ENCODE measurements at regions not wholly inside any gene's neighbourhood (a gene's known extent, or its start where the extent isn't known, plus 50 kb on each side); places are given as distances from the start of the nearest gene placed in this dataset.

DNA sequence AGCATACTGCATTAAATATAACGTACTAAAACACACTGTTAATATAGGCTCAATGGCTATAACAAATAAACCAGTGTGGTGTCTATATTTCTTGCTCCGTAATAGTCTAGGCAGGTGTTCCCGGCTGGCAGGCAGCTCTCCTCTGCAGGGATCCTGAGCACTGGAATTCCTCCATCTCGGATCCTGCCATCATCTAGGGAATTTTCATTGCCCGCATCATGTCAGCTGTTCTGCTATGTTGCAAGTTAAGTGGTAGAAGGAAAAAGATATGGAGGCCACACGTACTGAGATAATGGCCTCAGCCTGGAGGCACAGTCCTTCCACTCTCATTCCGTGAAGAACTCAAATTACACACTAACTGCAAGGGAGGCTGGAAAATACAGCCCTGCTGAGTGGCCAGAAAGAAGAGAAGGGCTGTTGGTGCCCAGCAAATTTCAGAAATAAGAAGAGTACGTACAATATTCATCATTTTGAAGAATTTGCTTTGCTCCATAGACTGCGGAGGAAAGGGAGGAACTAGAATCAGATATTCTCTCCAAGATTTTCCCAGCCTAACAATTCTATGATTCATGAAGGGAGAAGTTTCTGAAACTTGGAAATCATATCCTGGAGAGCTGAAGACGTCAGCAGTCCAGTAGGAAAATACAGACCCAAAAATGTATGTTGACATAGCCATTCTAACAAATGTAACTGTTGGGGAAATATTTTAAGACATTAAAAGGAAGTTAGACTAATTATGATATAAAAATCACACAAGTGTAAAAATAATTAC lies 263.3 kb downstream of the MRPL39 start (continued):
- TF ChIP-seq REST (IDR thresholded peaks at IDR 0.05) (no peak), HNF4A (conservative IDR thresholded peaks at IDR 0.05) (no peak), JUND (IDR thresholded peaks at IDR 0.05) (no peak), FOXA2 (IDR thresholded peaks at IDR 0.05) (no peak), YY1 (IDR thresholded peaks at IDR 0.05) (no peak)

GRCh38 chr21:25342816-25343215 lies 264.5 kb downstream of the MRPL39 start:
- H3K9me3 ChIP-seq (ENCODE audit: control insufficient read depth in 4 of 4, low read length in 3 of 4): no peaks in the 10 kb centered on the region
- no peak overlapping the region for H3K9ac ChIP-seq (ENCODE audit: low read depth in 1 of 2, low read length in 2 of 2)
- H3K4me1 ChIP-seq (ENCODE audit: control insufficient read depth in 4 of 4, insufficient read depth in 4 of 4, low read length in 3 of 4): no peaks in the 10 kb centered on the region
- no peaks in the 10 kb centered on the region for H3K36me3 ChIP-seq (ENCODE audit: control insufficient read depth in 4 of 4, insufficient read depth in 3 of 4, low read depth in 1 of 4, low read length in 3 of 4)
- no peak overlapping the region for H3K4me3 ChIP-seq (ENCODE audit: low read depth in 1 of 3, low read length in 3 of 3)
- no peaks in the 10 kb centered on the region for H3K27me3 ChIP-seq (ENCODE audit: control insufficient read depth in 4 of 4, insufficient read depth in 4 of 4, low read length in 3 of 4)
- WGBS: 90% methylated on average over 1 of the region's 1 CpG
- no peak for DNase-seq (ENCODE audit: low spot score)
- no peak overlapping the region for H3K27ac ChIP-seq (ENCODE audit: low read depth in 1 of 2, low read length in 2 of 2)
- TF ChIP-seq RXRA (IDR thresholded peaks at IDR 0.05) (no peak), EGR1 (IDR thresholded peaks at IDR 0.05; ENCODE audit: low read depth in 2 of 2) (no peak), FOXA1 (IDR thresholded peaks at IDR 0.05) (no peak), SP1 (IDR thresholded peaks at IDR 0.05) (no peak), CTCF (IDR thresholded peaks at IDR 0.05; ENCODE audit: low read depth, low read length, missing input control) (no peak), REST (IDR thresholded peaks at IDR 0.05) (no peak), FOXA2 (IDR thresholded peaks at IDR 0.05) (no peak), RAD21 (IDR thresholded peaks at IDR 0.05) (no peak), GABPA (IDR thresholded peaks at IDR 0.05 in 1 of 2, conservative IDR thresholded peaks at IDR 0.05 in 1 of 2) (no peak), YY1 (IDR thresholded peaks at IDR 0.05) (no peak), NR2F2 (IDR thresholded peaks at IDR 0.05) (no peak), TAF1 (conservative IDR thresholded peaks at IDR 0.05) (no peak), JUND (IDR thresholded peaks at IDR 0.05) (no peak), HNF4G (IDR thresholded peaks at IDR 0.05) (no peak), HNF4A (conservative IDR thresholded peaks at IDR 0.05) (no peak)
- TF ChIP-seq, protein P1, sequence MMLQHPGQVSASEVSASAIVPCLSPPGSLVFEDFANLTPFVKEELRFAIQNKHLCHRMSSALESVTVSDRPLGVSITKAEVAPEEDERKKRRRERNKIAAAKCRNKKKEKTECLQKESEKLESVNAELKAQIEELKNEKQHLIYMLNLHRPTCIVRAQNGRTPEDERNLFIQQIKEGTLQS (IDR thresholded peaks at IDR 0.05): no peak
- TF ChIP-seq, protein P2, sequence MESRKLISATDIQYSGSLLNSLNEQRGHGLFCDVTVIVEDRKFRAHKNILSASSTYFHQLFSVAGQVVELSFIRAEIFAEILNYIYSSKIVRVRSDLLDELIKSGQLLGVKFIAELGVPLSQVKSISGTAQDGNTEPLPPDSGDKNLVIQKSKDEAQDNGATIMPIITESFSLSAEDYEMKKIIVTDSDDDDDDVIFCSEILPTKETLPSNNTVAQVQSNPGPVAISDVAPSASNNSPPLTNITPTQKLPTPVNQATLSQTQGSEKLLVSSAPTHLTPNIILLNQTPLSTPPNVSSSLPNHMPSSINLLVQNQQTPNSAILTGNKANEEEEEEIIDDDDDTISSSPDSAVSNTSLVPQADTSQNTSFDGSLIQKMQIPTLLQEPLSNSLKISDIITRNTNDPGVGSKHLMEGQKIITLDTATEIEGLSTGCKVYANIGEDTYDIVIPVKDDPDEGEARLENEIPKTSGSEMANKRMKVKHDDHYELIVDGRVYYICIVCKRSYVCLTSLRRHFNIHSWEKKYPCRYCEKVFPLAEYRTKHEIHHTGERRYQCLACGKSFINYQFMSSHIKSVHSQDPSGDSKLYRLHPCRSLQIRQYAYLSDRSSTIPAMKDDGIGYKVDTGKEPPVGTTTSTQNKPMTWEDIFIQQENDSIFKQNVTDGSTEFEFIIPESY (IDR thresholded peaks at IDR 0.05): no peak
- TF ChIP-seq, protein P3, sequence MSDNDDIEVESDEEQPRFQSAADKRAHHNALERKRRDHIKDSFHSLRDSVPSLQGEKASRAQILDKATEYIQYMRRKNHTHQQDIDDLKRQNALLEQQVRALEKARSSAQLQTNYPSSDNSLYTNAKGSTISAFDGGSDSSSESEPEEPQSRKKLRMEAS (IDR thresholded peaks at IDR 0.05): no peak
